SK-N-SH treated with all-trans-retinoic acid at 6 μM for 48 hours (cell line): ENCODE measurements at regions not wholly inside any gene's neighbourhood (a gene's known extent, or its start where the extent isn't known, plus 50 kb on each side); places are given as distances from the start of the nearest gene placed in this dataset.

Experiments used
- ATAC-seq: fragments of 200-7000 bp; cut with Tn5 transposase; 3 replicates; pipeline ENCODE4 v1.9.1; 2020; ENCODE audit warnings: mild to moderate bottlenecking, moderate library complexity
- ARNTL ChIP-seq: fragments of 450-650 bp; formaldehyde crosslinking; IDR thresholded peaks from 2 replicates; pipeline ENCODE4 v1.5.0; 2020; ENCODE audit warnings: low read depth, mild to moderate bottlenecking, moderate library complexity, borderline replicate concordance
- CSDC2 ChIP-seq: fragments of 250-450 bp; sonication (Bioruptor Pico); IDR thresholded peaks from 2 replicates; pipeline ENCODE4 v1.5.0; 2020; ENCODE audit warnings: mild to moderate bottlenecking, moderate library complexity
- ESRRG ChIP-seq: fragments of 250-450 bp; sonication (Bioruptor Pico); IDR thresholded peaks from 2 replicates; pipeline ENCODE4 v1.6.1; 2021; ENCODE audit warnings: mild to moderate bottlenecking
- GLIS3 ChIP-seq: fragments of 250-450 bp; sonication (Bioruptor Pico); IDR thresholded peaks from 2 replicates; pipeline ENCODE4 v1.5.0; 2020; ENCODE audit warnings: mild to moderate bottlenecking, moderate library complexity
- ISL1 ChIP-seq: fragments of 250-450 bp; sonication (Bioruptor Pico); IDR thresholded peaks from 2 replicates; pipeline ENCODE4 v2.1.2; 2022; ENCODE audit warnings: mild to moderate bottlenecking, moderate library complexity
- OSR1 ChIP-seq: fragments of 250-450 bp; sonication (Bioruptor Pico); IDR thresholded peaks from 2 replicates; pipeline ENCODE4 v1.8.0; 2022; ENCODE audit warnings: moderate library complexity, mild to moderate bottlenecking, inconsistent platforms
- PPARA ChIP-seq: fragments of 250-450 bp; sonication (Bioruptor Pico); IDR thresholded peaks from 2 replicates; pipeline ENCODE4 v1.5.0; 2020; ENCODE audit warnings: mild to moderate bottlenecking, borderline replicate concordance
- RARB ChIP-seq: fragments of 250-450 bp; sonication (Bioruptor Pico); IDR thresholded peaks from 2 replicates; pipeline ENCODE4 v1.8.0; 2021; ENCODE audit warnings: mild to moderate bottlenecking, moderate library complexity
- SNAI2 ChIP-seq: fragments of 250-450 bp; sonication (Bioruptor Pico); IDR thresholded peaks from 2 replicates; pipeline ENCODE4 v1.5.0; 2020; ENCODE audit warnings: mild to moderate bottlenecking, moderate library complexity
- TCF4 ChIP-seq: fragments of 250-450 bp; sonication (Bioruptor Pico); IDR thresholded peaks from 2 replicates; pipeline ENCODE4 v1.8.0; 2021; ENCODE audit warnings: mild to moderate bottlenecking, moderate library complexity, borderline replicate concordance
- TOX ChIP-seq: fragments of 250-450 bp; sonication (Bioruptor Pico); IDR thresholded peaks from 2 replicates; pipeline ENCODE4 v1.8.0; 2021; ENCODE audit warnings: mild to moderate bottlenecking, moderate library complexity, borderline replicate concordance
- ZC3H10 ChIP-seq: fragments of 250-450 bp; sonication (Bioruptor Pico); IDR thresholded peaks from 2 replicates; pipeline ENCODE4 v1.5.1; 2021; ENCODE audit warnings: mild to moderate bottlenecking, moderate library complexity
- ZFP3 ChIP-seq: fragments of 250-450 bp; sonication (Bioruptor Pico); IDR thresholded peaks from 2 replicates; pipeline ENCODE4 v1.5.0; 2020; ENCODE audit warnings: mild to moderate bottlenecking, moderate library complexity
- ZNF565 ChIP-seq: fragments of 450-650 bp; formaldehyde crosslinking; conservative IDR thresholded peaks from 2 replicates; pipeline ENCODE4 v1.5.0; 2020; ENCODE audit warnings: low read depth, mild to moderate bottlenecking, moderate library complexity
- TF ChIP-seq, protein P1 (sequence below): fragments of 250-450 bp; sonication (Bioruptor Pico); IDR thresholded peaks from 2 replicates; pipeline ENCODE4 v1.8.0; 2020; ENCODE audit warnings: mild to moderate bottlenecking, moderate library complexity, borderline replicate concordance
- TF ChIP-seq, protein P2 (sequence below): fragments of 250-450 bp; sonication (Bioruptor Pico); IDR thresholded peaks from 2 replicates; pipeline ENCODE4 v1.8.0; 2021; ENCODE audit warnings: low read depth, mild to moderate bottlenecking, moderate library complexity, borderline replicate concordance
- TF ChIP-seq, protein P3 (sequence below): fragments of 250-450 bp; sonication (Bioruptor Pico); IDR thresholded peaks from 2 replicates; pipeline ENCODE4 v1.5.0; 2020; ENCODE audit warnings: mild to moderate bottlenecking, moderate library complexity
- TF ChIP-seq, protein P4 (sequence below): fragments of 250-450 bp; sonication (Bioruptor Pico); IDR thresholded peaks from 2 replicates; pipeline ENCODE4 v1.5.1; 2021; ENCODE audit warnings: mild to moderate bottlenecking, moderate library complexity
- TF ChIP-seq, protein P5 (sequence below): fragments of 250-450 bp; sonication (Bioruptor Pico); IDR thresholded peaks from 2 replicates; pipeline ENCODE4 v1.5.1; 2020; ENCODE audit warnings: low read depth, mild to moderate bottlenecking, moderate library complexity

DNA sequence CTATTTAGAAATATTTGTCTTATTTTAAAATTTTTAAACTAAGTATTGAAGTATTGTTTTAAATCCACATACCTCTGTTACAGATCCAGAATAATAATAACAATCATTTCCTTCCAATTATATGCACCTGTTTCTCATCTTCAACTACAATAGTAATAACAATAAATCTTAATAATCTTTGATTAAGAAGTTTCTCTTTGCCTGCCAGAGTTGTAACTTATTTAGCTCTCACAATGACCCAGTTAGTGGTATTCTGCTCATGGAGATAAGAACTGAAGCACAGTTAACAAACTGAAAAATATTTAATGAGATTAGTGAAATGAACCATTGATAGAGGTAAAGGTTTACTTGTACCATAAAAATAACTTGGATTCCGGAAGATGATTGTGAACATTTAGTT is 796.3 kb downstream of the LUZP2 start (continued):
- TF ChIP-seq, protein P1, sequence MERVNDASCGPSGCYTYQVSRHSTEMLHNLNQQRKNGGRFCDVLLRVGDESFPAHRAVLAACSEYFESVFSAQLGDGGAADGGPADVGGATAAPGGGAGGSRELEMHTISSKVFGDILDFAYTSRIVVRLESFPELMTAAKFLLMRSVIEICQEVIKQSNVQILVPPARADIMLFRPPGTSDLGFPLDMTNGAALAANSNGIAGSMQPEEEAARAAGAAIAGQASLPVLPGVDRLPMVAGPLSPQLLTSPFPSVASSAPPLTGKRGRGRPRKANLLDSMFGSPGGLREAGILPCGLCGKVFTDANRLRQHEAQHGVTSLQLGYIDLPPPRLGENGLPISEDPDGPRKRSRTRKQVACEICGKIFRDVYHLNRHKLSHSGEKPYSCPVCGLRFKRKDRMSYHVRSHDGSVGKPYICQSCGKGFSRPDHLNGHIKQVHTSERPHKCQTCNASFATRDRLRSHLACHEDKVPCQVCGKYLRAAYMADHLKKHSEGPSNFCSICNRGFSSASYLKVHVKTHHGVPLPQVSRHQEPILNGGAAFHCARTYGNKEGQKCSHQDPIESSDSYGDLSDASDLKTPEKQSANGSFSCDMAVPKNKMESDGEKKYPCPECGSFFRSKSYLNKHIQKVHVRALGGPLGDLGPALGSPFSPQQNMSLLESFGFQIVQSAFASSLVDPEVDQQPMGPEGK (CRISPR knock-in tag), result peak; percentile 66; the same call in 1 of the 2 replicates
- TF ChIP-seq ISL1 (CRISPR knock-in tag) (peak; percentile 93), TCF4 (CRISPR knock-in tag) (peak; percentile 93), ZC3H10 (no peak), RARB (CRISPR knock-in tag) (no peak), GLIS3 (CRISPR knock-in tag) (no peak)
- TF ChIP-seq, protein P2, sequence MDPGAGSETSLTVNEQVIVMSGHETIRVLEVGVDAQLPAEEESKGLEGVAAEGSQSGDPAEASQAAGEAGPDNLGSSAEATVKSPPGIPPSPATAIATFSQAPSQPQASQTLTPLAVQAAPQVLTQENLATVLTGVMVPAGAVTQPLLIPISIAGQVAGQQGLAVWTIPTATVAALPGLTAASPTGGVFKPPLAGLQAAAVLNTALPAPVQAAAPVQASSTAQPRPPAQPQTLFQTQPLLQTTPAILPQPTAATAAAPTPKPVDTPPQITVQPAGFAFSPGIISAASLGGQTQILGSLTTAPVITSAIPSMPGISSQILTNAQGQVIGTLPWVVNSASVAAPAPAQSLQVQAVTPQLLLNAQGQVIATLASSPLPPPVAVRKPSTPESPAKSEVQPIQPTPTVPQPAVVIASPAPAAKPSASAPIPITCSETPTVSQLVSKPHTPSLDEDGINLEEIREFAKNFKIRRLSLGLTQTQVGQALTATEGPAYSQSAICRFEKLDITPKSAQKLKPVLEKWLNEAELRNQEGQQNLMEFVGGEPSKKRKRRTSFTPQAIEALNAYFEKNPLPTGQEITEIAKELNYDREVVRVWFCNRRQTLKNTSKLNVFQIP (CRISPR knock-in tag), result no peak; the same call in 1 of the 2 replicates
- TF ChIP-seq, protein P3, sequence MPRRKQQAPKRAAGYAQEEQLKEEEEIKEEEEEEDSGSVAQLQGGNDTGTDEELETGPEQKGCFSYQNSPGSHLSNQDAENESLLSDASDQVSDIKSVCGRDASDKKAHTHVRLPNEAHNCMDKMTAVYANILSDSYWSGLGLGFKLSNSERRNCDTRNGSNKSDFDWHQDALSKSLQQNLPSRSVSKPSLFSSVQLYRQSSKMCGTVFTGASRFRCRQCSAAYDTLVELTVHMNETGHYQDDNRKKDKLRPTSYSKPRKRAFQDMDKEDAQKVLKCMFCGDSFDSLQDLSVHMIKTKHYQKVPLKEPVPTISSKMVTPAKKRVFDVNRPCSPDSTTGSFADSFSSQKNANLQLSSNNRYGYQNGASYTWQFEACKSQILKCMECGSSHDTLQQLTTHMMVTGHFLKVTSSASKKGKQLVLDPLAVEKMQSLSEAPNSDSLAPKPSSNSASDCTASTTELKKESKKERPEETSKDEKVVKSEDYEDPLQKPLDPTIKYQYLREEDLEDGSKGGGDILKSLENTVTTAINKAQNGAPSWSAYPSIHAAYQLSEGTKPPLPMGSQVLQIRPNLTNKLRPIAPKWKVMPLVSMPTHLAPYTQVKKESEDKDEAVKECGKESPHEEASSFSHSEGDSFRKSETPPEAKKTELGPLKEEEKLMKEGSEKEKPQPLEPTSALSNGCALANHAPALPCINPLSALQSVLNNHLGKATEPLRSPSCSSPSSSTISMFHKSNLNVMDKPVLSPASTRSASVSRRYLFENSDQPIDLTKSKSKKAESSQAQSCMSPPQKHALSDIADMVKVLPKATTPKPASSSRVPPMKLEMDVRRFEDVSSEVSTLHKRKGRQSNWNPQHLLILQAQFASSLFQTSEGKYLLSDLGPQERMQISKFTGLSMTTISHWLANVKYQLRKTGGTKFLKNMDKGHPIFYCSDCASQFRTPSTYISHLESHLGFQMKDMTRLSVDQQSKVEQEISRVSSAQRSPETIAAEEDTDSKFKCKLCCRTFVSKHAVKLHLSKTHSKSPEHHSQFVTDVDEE (CRISPR knock-in tag), result peak; percentile 77; the same call in 1 of the 2 replicates

DNA sequence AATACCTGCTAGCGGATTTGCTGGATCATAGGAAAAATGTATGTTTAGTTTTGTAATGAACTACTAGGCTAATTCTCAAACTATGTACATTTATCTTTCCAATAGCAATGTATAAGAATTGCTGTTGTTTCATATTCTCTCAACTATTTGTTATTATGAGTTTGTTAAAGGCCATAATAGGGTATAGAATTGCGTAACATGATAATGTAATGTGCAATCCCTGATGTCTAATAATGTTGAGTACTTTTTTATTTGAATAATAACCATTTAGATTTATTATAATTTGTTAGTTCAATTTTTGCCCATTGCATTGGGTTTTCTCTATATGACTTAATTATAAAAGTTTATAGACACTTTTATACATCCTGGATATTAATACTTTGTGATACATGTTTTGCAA is 801.6 kb downstream of the LUZP2 start:
- ATAC-seq, result no peak
- TF ChIP-seq ISL1 (CRISPR knock-in tag) (no peak), PPARA (CRISPR knock-in tag) (no peak), GLIS3 (CRISPR knock-in tag) (no peak)

DNA sequence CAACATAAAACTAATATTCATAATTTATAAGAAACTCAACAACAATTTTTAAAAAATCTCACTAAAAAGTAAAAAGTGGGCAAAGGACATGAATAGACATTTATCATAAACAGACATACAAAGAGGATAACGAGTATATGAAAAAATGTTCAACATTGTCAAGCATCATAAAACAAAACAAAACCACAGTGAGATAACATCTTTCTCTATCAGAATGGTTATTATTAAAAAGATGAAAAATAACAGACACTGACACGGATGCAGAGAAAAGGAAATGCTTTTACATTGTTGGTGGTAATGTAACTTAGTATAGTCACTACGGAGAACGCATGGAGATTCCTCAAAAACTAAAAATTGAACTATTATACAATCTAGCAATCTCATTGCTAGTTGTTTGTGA is 813.0 kb downstream of the LUZP2 start:
- TF ChIP-seq TOX (CRISPR knock-in tag), result peak; percentile 37; the same call in 1 of the 2 replicates
- TF ChIP-seq TCF4 (CRISPR knock-in tag), result 0 out of 2 replicates have a peak, but pooled peaks have one; percentile 37
- TF ChIP-seq, protein P4, sequence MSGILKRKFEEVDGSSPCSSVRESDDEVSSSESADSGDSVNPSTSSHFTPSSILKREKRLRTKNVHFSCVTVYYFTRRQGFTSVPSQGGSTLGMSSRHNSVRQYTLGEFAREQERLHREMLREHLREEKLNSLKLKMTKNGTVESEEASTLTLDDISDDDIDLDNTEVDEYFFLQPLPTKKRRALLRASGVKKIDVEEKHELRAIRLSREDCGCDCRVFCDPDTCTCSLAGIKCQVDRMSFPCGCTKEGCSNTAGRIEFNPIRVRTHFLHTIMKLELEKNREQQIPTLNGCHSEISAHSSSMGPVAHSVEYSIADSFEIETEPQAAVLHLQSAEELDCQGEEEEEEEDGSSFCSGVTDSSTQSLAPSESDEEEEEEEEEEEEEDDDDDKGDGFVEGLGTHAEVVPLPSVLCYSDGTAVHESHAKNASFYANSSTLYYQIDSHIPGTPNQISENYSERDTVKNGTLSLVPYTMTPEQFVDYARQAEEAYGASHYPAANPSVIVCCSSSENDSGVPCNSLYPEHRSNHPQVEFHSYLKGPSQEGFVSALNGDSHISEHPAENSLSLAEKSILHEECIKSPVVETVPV (CRISPR knock-in tag), result no peak
- TF ChIP-seq SNAI2 (CRISPR knock-in tag), result no peak
- no peak for TF ChIP-seq ZFP3
- TF ChIP-seq GLIS3 (CRISPR knock-in tag), result no peak
- no peak for TF ChIP-seq ARNTL
- TF ChIP-seq, protein P1 (CRISPR knock-in tag), result peak; percentile 49; the same call in 1 of the 2 replicates
- peak; percentile 90 for TF ChIP-seq ISL1 (CRISPR knock-in tag)
- TF ChIP-seq, protein P5, sequence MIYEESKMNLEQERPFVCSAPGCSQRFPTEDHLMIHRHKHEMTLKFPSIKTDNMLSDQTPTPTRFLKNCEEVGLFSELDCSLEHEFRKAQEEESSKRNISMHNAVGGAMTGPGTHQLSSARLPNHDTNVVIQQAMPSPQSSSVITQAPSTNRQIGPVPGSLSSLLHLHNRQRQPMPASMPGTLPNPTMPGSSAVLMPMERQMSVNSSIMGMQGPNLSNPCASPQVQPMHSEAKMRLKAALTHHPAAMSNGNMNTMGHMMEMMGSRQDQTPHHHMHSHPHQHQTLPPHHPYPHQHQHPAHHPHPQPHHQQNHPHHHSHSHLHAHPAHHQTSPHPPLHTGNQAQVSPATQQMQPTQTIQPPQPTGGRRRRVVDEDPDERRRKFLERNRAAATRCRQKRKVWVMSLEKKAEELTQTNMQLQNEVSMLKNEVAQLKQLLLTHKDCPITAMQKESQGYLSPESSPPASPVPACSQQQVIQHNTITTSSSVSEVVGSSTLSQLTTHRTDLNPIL, result peak; percentile 24; the same call in 1 of the 2 replicates
- no peak for TF ChIP-seq ZNF565
- peak; percentile 40; the same call in 2 of the 3 replicates for ATAC-seq

DNA sequence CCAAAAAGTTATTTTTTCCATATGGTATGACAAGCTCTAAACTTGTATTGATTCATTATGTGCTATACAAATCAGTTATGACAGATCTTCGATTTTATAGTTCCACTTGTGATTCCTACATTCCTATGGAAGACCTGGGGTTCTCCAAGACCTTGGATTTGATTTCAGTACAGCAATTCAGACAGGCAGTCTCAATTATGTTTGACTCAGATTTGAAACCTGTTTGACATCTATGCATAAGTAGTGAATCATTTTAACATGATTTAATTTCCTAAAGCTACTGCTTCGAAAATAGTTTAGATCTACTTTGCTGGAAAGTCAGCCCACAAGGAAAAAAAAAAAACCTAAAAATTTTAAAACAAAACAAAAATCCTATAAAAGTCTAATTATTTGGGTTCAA is 820.4 kb downstream of the LUZP2 start:
- no peak for ATAC-seq
- TF ChIP-seq ISL1 (CRISPR knock-in tag), result peak; percentile 80
- TF ChIP-seq, protein P3 (CRISPR knock-in tag), result no peak
- TF ChIP-seq OSR1, result no peak
- no peak for TF ChIP-seq SNAI2 (CRISPR knock-in tag)
- TF ChIP-seq CSDC2 (CRISPR knock-in tag), result no peak
- TF ChIP-seq PPARA (CRISPR knock-in tag), result no peak
- TF ChIP-seq, protein P4 (CRISPR knock-in tag), result no peak
- no peak for TF ChIP-seq ESRRG (CRISPR knock-in tag)
- no peak for TF ChIP-seq TOX (CRISPR knock-in tag)
